AG04449 (cell line): ENCODE measurements at regions not wholly inside any gene's neighbourhood (a gene's known extent, or its start where the extent isn't known, plus 50 kb on each side); places are given as distances from the start of the nearest gene placed in this dataset.

ENCODE experiments used
- CTCF ChIA-PET: fragments of 350-600 bp; formaldehyde crosslinking; extraction: SDS; loops from one replicate; lab custom pipeline; 2021; ENCODE audit warnings: antibody characterized with exemption; lab: Yijun Ruan, JAX
- POLR2A ChIA-PET: fragments of 400-600, 350-600 bp; formaldehyde crosslinking; extraction: SDS; loops from one replicate; lab custom pipeline; 2020; ENCODE audit warnings: antibody characterized with exemption, inconsistent platforms; lab: Yijun Ruan, JAX
- DNase-seq: peaks from one replicate; pipeline ENCODE4 v3.0.0-alpha.2; 2010; ENCODE audit warnings: low read depth, low spot score
- H3K4me3 ChIP-seq: 2 replicates; pipeline ENCODE4 v1.5.1; 2011; ENCODE audit warnings: low read depth, mild to moderate bottlenecking, control low read depth, low read length
- TF ChIP-seq, protein P1 (sequence below): IDR thresholded peaks from one replicate; pipeline ENCODE4 v1.5.1; 2011; ENCODE audit warnings: mild to moderate bottlenecking, moderate library complexity, low read length, control low read depth, inconsistent platforms; ENCODE audit not compliant: insufficient read depth; ENCODE audit errors: missing control alignments

- ChIA-PET CTCF (no interaction called here), POLR2A (no interaction called here)
- H3K4me3 ChIP-seq, result no peak overlapping the region
- TF ChIP-seq, protein P1, sequence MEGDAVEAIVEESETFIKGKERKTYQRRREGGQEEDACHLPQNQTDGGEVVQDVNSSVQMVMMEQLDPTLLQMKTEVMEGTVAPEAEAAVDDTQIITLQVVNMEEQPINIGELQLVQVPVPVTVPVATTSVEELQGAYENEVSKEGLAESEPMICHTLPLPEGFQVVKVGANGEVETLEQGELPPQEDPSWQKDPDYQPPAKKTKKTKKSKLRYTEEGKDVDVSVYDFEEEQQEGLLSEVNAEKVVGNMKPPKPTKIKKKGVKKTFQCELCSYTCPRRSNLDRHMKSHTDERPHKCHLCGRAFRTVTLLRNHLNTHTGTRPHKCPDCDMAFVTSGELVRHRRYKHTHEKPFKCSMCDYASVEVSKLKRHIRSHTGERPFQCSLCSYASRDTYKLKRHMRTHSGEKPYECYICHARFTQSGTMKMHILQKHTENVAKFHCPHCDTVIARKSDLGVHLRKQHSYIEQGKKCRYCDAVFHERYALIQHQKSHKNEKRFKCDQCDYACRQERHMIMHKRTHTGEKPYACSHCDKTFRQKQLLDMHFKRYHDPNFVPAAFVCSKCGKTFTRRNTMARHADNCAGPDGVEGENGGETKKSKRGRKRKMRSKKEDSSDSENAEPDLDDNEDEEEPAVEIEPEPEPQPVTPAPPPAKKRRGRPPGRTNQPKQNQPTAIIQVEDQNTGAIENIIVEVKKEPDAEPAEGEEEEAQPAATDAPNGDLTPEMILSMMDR, result no peak
- no peak for DNase-seq
Measured at GRCh38 chr1:63199706-63200335, 122.5 kb upstream of the FOXD3 start.

- DNase-seq, result no peak
- ChIA-PET POLR2A (no interaction called here), CTCF (no interaction called here)
- TF ChIP-seq, protein P1, result no peak
- no peak overlapping the region for H3K4me3 ChIP-seq
Measured at GRCh38 chr1:63200676-63201075, 121.7 kb upstream of the FOXD3 start.

GRCh38 chr1:63203641-63204040 lies 118.7 kb upstream of the FOXD3 start:
- no peak overlapping the region for H3K4me3 ChIP-seq
- ChIA-PET CTCF (no interaction called here), POLR2A (no interaction called here)
- TF ChIP-seq, protein P1, result no peak
- DNase-seq, result no peak

GRCh38 chr1:63205776-63206175 lies 116.6 kb upstream of the FOXD3 start:
- CTCF ChIA-PET, result no interaction called here
- TF ChIP-seq, protein P1, result no peak
- DNase-seq, result no peak
- H3K4me3 ChIP-seq, result no peak overlapping the region
- POLR2A ChIA-PET, result no interaction called here

GRCh38 chr1:63214553-63214952 lies 107.8 kb upstream of the FOXD3 start:
- H3K4me3 ChIP-seq, result no peak overlapping the region
- CTCF ChIA-PET, result no interaction called here
- POLR2A ChIA-PET, result no interaction called here
- TF ChIP-seq, protein P1, result no peak
- DNase-seq, result no peak

DNA sequence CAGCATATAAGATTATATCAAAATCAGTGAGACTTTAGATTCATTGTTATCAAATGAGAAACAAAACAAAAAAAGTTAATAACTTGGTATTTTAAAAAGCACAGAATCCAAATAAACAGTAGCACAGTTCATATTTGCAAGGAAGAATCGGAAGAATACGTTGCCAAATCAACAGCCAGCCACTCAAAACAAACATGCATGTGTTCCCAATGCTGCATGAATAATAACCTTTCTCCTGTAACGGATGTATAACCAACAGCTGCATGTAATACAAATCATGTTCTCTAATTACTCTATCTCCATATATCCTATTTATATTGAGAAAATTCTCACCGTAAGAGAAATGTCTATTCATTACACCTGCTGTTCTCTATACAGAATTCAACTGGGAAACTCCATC lies 98.9 kb upstream of the FOXD3 start:
- TF ChIP-seq, protein P1, result no peak
- DNase-seq, result no peak
- ChIA-PET POLR2A (no interaction called here), CTCF (no interaction called here)
- no peak overlapping the region for H3K4me3 ChIP-seq
